ENCODE measurements at regions not wholly inside any gene's neighbourhood (a gene's known extent, or its start where the extent isn't known, plus 50 kb on each side); places are given as distances from the start of the nearest gene placed in this dataset.

DNA sequence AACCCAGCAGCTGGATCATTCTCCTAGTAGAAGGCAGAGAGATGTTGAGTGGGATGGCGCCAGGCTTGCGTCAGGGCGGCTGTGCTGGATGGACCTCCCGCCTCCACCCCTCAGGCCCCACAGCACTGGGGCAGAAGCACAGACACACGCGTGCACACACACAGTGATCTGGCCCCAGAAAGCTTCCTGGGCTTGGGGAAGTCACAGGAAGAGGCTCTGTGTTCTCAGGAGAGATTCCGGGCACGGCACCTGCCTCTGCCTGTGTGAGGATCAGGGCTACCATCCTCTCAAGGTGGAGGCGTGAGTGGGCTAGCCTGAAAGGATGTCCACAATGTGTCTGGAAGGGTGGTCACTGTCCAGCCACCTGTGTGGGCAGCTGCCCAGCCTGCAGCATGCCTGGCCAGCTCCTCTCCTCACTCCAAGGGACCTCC lies 229.8 kb upstream of the HS6ST1 start:
- TF ChIP-seq YY1 (IDR thresholded peaks at IDR 0.05; ENCODE audit: low read depth) (no peak), NRF1 (IDR thresholded peaks at IDR 0.05; ENCODE audit: low read depth, low read length) (no peak), FOXM1 (IDR thresholded peaks at IDR 0.05; ENCODE audit: low read depth) (no peak), RAD21 (IDR thresholded peaks at IDR 0.05; ENCODE audit: low read length) (no peak)
- TF ChIP-seq, protein P1, sequence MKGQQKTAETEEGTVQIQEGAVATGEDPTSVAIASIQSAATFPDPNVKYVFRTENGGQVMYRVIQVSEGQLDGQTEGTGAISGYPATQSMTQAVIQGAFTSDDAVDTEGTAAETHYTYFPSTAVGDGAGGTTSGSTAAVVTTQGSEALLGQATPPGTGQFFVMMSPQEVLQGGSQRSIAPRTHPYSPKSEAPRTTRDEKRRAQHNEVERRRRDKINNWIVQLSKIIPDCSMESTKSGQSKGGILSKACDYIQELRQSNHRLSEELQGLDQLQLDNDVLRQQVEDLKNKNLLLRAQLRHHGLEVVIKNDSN (IDR thresholded peaks at IDR 0.05; ENCODE audit: borderline replicate concordance, low read depth), result no peak

Measured in SK-N-SH (cell line).